ENCODE measurements at regions not wholly inside any gene's neighbourhood (a gene's known extent, or its start where the extent isn't known, plus 50 kb on each side); places are given as distances from the start of the nearest gene placed in this dataset.

DNA sequence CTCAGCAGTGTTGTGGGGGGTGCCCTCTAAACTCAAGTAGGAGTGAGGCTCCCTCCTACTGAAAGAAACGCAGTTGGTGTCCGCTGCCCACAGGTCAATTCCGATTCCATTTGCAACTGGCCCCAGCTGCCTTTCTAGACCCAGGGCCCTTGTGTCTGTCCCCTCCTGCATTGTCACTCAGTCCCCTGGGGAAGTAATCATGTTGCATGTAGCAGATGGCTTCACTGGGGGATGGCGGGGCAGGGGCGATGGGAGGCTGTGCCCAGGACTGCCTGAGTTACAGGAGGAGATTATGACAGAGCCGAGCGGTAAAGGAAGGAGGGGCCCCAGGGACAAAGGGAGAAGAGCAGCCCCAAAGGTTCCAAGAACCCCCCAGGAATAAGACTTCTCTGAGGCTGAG lies 62.5 kb upstream of the SH3RF3 start:
- no peak for TF ChIP-seq JUN (IDR thresholded peaks at IDR 0.05; ENCODE audit: borderline replicate concordance, low read depth, low read length)
- TF ChIP-seq JUN (CRISPR knock-in tag; IDR thresholded peaks at IDR 0.05; ENCODE audit: borderline replicate concordance) = no peak
- no peak for TF ChIP-seq ZNF282 (CRISPR knock-in tag; IDR thresholded peaks at IDR 0.05)
- no peak for TF ChIP-seq FUS (optimal IDR thresholded peaks at IDR 0.05; ENCODE audit: low read depth, low read length)
- no peak for TF ChIP-seq TBP (optimal IDR thresholded peaks at IDR 0.05; ENCODE audit: low read depth, low read length)
- TF ChIP-seq, protein P1, sequence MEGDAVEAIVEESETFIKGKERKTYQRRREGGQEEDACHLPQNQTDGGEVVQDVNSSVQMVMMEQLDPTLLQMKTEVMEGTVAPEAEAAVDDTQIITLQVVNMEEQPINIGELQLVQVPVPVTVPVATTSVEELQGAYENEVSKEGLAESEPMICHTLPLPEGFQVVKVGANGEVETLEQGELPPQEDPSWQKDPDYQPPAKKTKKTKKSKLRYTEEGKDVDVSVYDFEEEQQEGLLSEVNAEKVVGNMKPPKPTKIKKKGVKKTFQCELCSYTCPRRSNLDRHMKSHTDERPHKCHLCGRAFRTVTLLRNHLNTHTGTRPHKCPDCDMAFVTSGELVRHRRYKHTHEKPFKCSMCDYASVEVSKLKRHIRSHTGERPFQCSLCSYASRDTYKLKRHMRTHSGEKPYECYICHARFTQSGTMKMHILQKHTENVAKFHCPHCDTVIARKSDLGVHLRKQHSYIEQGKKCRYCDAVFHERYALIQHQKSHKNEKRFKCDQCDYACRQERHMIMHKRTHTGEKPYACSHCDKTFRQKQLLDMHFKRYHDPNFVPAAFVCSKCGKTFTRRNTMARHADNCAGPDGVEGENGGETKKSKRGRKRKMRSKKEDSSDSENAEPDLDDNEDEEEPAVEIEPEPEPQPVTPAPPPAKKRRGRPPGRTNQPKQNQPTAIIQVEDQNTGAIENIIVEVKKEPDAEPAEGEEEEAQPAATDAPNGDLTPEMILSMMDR (IDR thresholded peaks at IDR 0.05 in 2 of 3, conservative IDR thresholded peaks at IDR 0.05 in 1 of 3; ENCODE audit: insufficient read depth in 2 of 3, low read depth in 1 of 3, low read length in 3 of 3) = no peak
- no peak for TF ChIP-seq ZNF584 (CRISPR knock-in tag; IDR thresholded peaks at IDR 0.05; ENCODE audit: low read depth)
- TF ChIP-seq NCOA1 (IDR thresholded peaks at IDR 0.05; ENCODE audit: low read depth) = no peak
- TF ChIP-seq, protein P2, sequence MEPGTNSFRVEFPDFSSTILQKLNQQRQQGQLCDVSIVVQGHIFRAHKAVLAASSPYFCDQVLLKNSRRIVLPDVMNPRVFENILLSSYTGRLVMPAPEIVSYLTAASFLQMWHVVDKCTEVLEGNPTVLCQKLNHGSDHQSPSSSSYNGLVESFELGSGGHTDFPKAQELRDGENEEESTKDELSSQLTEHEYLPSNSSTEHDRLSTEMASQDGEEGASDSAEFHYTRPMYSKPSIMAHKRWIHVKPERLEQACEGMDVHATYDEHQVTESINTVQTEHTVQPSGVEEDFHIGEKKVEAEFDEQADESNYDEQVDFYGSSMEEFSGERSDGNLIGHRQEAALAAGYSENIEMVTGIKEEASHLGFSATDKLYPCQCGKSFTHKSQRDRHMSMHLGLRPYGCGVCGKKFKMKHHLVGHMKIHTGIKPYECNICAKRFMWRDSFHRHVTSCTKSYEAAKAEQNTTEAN (CRISPR knock-in tag; IDR thresholded peaks at IDR 0.05) = no peak
- no peak for TF ChIP-seq PRPF4 (IDR thresholded peaks at IDR 0.05; ENCODE audit: insufficient read depth, low read depth, low read length, poor library complexity, severe bottlenecking)
